Caco-2 (cell line): ENCODE measurements at regions not wholly inside any gene's neighbourhood (a gene's known extent, or its start where the extent isn't known, plus 50 kb on each side); places are given as distances from the start of the nearest gene placed in this dataset.

Experiments used
- BruUV-seq: library from RNA; stranded (reverse); fragments of 400-500 nt; replicated peaks from 2 replicates; lab custom pipeline; 2021; lab: Mats Ljungman, UMichigan
- CTCF ChIA-PET: fragments of 300-600 bp; sonication (Branson Sonifier 250); formaldehyde crosslinking; loops from one replicate; lab custom pipeline; 2022; ENCODE audit warnings: antibody characterized with exemption; lab: Charles Lee
- POLR2A ChIA-PET: fragments of 300-600 bp; sonication (Branson Sonifier 250); formaldehyde crosslinking; loops from one replicate; lab custom pipeline; 2022; ENCODE audit warnings: antibody characterized with exemption; lab: Charles Lee
- DNase-seq, 2 experiments: peaks; one replicate each; pipeline versions ENCODE4 v3.0.0 to v3.0.0-alpha.2; 2020 to 2022
- H3K27me3 ChIP-seq: replicated peaks from 2 replicates; pipeline ENCODE4 v1.6.0; 2011; ENCODE audit warnings: low read length; ENCODE audit not compliant: control insufficient read depth, insufficient read depth
- H3K36me3 ChIP-seq: 2 replicates; pipeline ENCODE4 v1.5.1; 2011; ENCODE audit warnings: low read length; ENCODE audit not compliant: control insufficient read depth, insufficient read depth
- H3K4me1 ChIP-seq: fragments of 250-450 bp; sonication (Bioruptor Pico); 2 replicates; pipeline ENCODE4 v1.5.1; 2020; ENCODE audit warnings: mild to moderate bottlenecking
- H3K4me3 ChIP-seq: 2 replicates; pipeline ENCODE4 v1.5.1; 2011; ENCODE audit warnings: low read depth, mild to moderate bottlenecking, control low read depth, low read length
- H3K9me3 ChIP-seq: fragments of 250-450 bp; sonication (Bioruptor Pico); 2 replicates; pipeline ENCODE4 v1.5.1; 2020; ENCODE audit warnings: mild to moderate bottlenecking, moderate library complexity
- H3K27ac Mint-ChIP-seq: one replicate; pipeline ENCODE4 v1.8.0; 2022; ENCODE audit warnings: mixed read lengths; ENCODE audit not compliant: unreplicated experiment
- H3K27me3 Mint-ChIP-seq: one replicate; pipeline ENCODE4 v1.8.0; 2022; ENCODE audit warnings: mixed read lengths; ENCODE audit not compliant: insufficient read depth, unreplicated experiment
- H3K36me3 Mint-ChIP-seq: one replicate; pipeline ENCODE4 v1.8.0; 2022; ENCODE audit warnings: mild to moderate bottlenecking, mixed read lengths; ENCODE audit not compliant: insufficient read depth, unreplicated experiment
- H3K4me1 Mint-ChIP-seq: one replicate; pipeline ENCODE4 v1.8.0; 2022; ENCODE audit warnings: low read depth, mixed read lengths; ENCODE audit not compliant: unreplicated experiment
- H3K4me3 Mint-ChIP-seq: one replicate; pipeline ENCODE4 v1.8.0; 2022; ENCODE audit warnings: mild to moderate bottlenecking, moderate library complexity, mixed read lengths; ENCODE audit not compliant: unreplicated experiment
- H3K9me3 Mint-ChIP-seq: one replicate; pipeline ENCODE4 v1.8.0; 2022; ENCODE audit warnings: mixed read lengths; ENCODE audit not compliant: unreplicated experiment
- CTCF ChIP-seq, 2 experiments: fragments of 200-600 bp in 1 of 2; IDR thresholded peaks; 1 replicate in 1 of 2; 2 replicates in 1 of 2; pipeline versions ENCODE4 v1.5.1 to v1.8.0; 2011 to 2022; ENCODE audit warnings: antibody characterized with exemption in 1 of 2, control low read depth in 1 of 2, inconsistent platforms in 1 of 2, low read depth in 1 of 2, low read length in 1 of 2, mild to moderate bottlenecking in 1 of 2, moderate library complexity in 1 of 2; ENCODE audit not compliant: insufficient read depth in 1 of 2, severe bottlenecking in 1 of 2, unreplicated experiment in 1 of 2
- intact Hi-C: fragments of 100-400 bp; cut with micrococcal nuclease; formaldehyde crosslinking; loops from one replicate; pipeline ENCODE4 v1.10.0; 2022; ENCODE audit not compliant: unreplicated experiment

DNA sequence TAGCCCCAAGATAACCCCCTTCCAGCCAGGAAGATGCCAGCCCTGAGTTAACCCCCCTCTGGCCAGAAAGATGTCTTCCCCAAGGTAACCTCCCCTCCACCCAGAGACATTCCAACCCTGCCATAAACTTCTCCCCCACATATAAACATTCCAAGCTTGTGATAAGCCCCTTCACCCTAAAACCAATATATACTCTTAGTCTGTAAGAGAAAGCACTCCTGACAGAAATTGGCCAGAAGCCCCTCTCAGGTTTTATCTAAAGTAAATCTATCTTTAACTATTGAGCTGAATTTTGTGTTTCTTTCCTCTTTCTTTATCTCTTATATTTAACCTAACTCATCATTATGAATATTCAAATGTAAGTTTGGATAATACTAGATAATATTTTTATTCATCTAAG lies 1775.8 kb upstream of the MIR17HG start:
- Histone ChIP-seq H3K4me1 (no peaks in the 10 kb centered on the region), H3K27me3 (no peaks in the 10 kb centered on the region), H3K4me3 (no peak overlapping the region), H3K9me3 (peaks cover 8% of the 10 kb centered on the region; the same call in 1 of the 2 replicates), H3K36me3 (no peaks in the 10 kb centered on the region)
- Mint-ChIP-seq H3K36me3 (no peaks in the 10 kb centered on the region), H3K27ac (no peak overlapping the region), H3K4me1 (no peaks in the 10 kb centered on the region), H3K9me3 (peaks cover 35% of the 10 kb centered on the region), H3K27me3 (no peaks in the 10 kb centered on the region), H3K4me3 (no peak overlapping the region)
- no peak for DNase-seq
- POLR2A ChIA-PET, result no interaction called here
- CTCF ChIA-PET, result no interaction called here
- BruUV-seq, result no TSS peak
- no peak for TF ChIP-seq CTCF (IDR thresholded peaks at IDR 0.05; ENCODE audit: insufficient read depth in 1 of 2, low read depth in 1 of 2, low read length in 1 of 2, severe bottlenecking in 1 of 2, unreplicated experiment in 1 of 2)
- intact Hi-C loops, result no loop called here

- no peak overlapping the region for H3K27ac Mint-ChIP-seq
- no peaks in the 10 kb centered on the region for H3K36me3 Mint-ChIP-seq
- ChIA-PET POLR2A (no interaction called here), CTCF (no interaction called here)
- H3K9me3 ChIP-seq, result peaks cover 8% of the 10 kb centered on the region; the same call in 1 of the 2 replicates
- intact Hi-C loops, result no loop called here
- H3K4me1 ChIP-seq, result no peaks in the 10 kb centered on the region
- no TSS peak for BruUV-seq
- no peaks in the 10 kb centered on the region for H3K36me3 ChIP-seq
- H3K4me3 ChIP-seq, result no peak overlapping the region
- no peak for DNase-seq
- no peak overlapping the region for H3K4me3 Mint-ChIP-seq
- no peaks in the 10 kb centered on the region for H3K4me1 Mint-ChIP-seq
- H3K27me3 ChIP-seq, result no peaks in the 10 kb centered on the region
- no peak for TF ChIP-seq CTCF (IDR thresholded peaks at IDR 0.05; ENCODE audit: insufficient read depth in 1 of 2, low read depth in 1 of 2, low read length in 1 of 2, severe bottlenecking in 1 of 2, unreplicated experiment in 1 of 2)
- H3K9me3 Mint-ChIP-seq, result peaks cover 32% of the 10 kb centered on the region
- no peaks in the 10 kb centered on the region for H3K27me3 Mint-ChIP-seq
Measured at GRCh38 chr13:89574077-89574476, 1773.4 kb upstream of the MIR17HG start.

DNA sequence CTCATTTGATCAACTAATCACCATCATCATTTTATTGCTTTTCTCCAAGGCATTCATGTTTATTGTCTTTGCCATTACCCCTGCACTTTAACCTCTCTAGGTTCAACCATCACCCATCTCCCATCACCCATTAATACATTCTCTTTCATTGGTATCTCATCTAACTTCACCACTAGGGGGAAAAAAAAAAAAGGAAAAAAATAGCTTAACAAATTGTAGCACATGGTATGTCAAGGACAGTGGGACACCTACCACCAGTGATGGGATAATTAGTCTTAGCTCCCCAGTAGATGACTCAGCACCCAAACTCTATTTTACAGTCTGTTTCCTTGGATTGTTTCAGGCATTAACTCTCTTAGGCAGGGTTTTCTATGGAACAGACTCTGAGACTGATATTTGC lies 1770.2 kb upstream of the MIR17HG start:
- ChIA-PET POLR2A (no interaction called here), CTCF (no interaction called here)
- no peak for TF ChIP-seq CTCF (IDR thresholded peaks at IDR 0.05; ENCODE audit: insufficient read depth in 1 of 2, low read depth in 1 of 2, low read length in 1 of 2, severe bottlenecking in 1 of 2, unreplicated experiment in 1 of 2)
- no peak overlapping the region for H3K27ac Mint-ChIP-seq
- H3K27me3 ChIP-seq, result no peaks in the 10 kb centered on the region
- H3K4me3 ChIP-seq, result no peak overlapping the region
- H3K4me1 ChIP-seq, result no peaks in the 10 kb centered on the region
- no peak for DNase-seq
- H3K36me3 ChIP-seq, result no peaks in the 10 kb centered on the region
- H3K9me3 Mint-ChIP-seq, result peaks cover 12% of the 10 kb centered on the region
- H3K4me1 Mint-ChIP-seq, result no peaks in the 10 kb centered on the region
- H3K36me3 Mint-ChIP-seq, result no peaks in the 10 kb centered on the region
- H3K27me3 Mint-ChIP-seq, result no peaks in the 10 kb centered on the region
- no TSS peak for BruUV-seq
- peaks cover 1% of the 10 kb centered on the region; the same call in 1 of the 2 replicates for H3K9me3 ChIP-seq
- no peak overlapping the region for H3K4me3 Mint-ChIP-seq
- intact Hi-C loops, result no loop called here
